Cardiac muscle cell (in vitro differentiated cells and primary cell): ENCODE measurements at regions not wholly inside any gene's neighbourhood (a gene's known extent, or its start where the extent isn't known, plus 50 kb on each side); places are given as distances from the start of the nearest gene placed in this dataset.

ENCODE experiments used
- DNase-seq, 2 donors: peaks; one replicate each; pipeline versions ENCODE4 v3.0.0 to v3.0.0-alpha.2; 2010 to 2017; ENCODE audit warnings: low read depth in 1 of 2, low spot score in 1 of 2
- H3K27ac ChIP-seq: fragments of 200-600 bp; sonication (generic); 2 replicates; pipeline ENCODE4 v1.5.1; 2016
- H3K27me3 ChIP-seq: fragments of 200-600 bp; sonication (generic); 2 replicates; pipeline ENCODE4 v1.6.0; 2016; ENCODE audit warnings: control low read depth
- H3K36me3 ChIP-seq: fragments of 200-600 bp; sonication (generic); 2 replicates; pipeline ENCODE4 v1.5.1; 2016; ENCODE audit warnings: control low read depth
- H3K4me1 ChIP-seq: fragments of 200-600 bp; sonication (generic); 2 replicates; pipeline ENCODE4 v1.8.1; 2017; ENCODE audit warnings: low read depth, mild to moderate bottlenecking, mixed run types
- H3K4me3 ChIP-seq: fragments of 200-600 bp; sonication (generic); 2 replicates; pipeline ENCODE4 v1.5.1; 2016; ENCODE audit warnings: mild to moderate bottlenecking
- H3K9me3 ChIP-seq: fragments of 200-600 bp; sonication (generic); 2 replicates; pipeline ENCODE4 v1.5.1; 2017; ENCODE audit warnings: low read depth, mild to moderate bottlenecking, control low read depth
- CTCF ChIP-seq: IDR thresholded peaks from 2 replicates; pipeline ENCODE4 v1.5.1; 2012; ENCODE audit warnings: low read depth, mild to moderate bottlenecking, low read length

GRCh38 chr2:16203691-16204090, 263.3 kb downstream of the MYCN start:
- H3K36me3 ChIP-seq = no peaks in the 10 kb centered on the region
- H3K27ac ChIP-seq = no peak overlapping the region
- no peak for DNase-seq
- TF ChIP-seq CTCF = no peak
- H3K4me3 ChIP-seq = no peak overlapping the region
- H3K4me1 ChIP-seq = no peaks in the 10 kb centered on the region
- H3K9me3 ChIP-seq = no peaks in the 10 kb centered on the region
- H3K27me3 ChIP-seq = no peaks in the 10 kb centered on the region

GRCh38 chr2:16203069-16203468, 262.7 kb downstream of the MYCN start:
- no peak for DNase-seq
- H3K27me3 ChIP-seq = no peaks in the 10 kb centered on the region
- no peaks in the 10 kb centered on the region for H3K9me3 ChIP-seq
- H3K27ac ChIP-seq = no peak overlapping the region
- no peak overlapping the region for H3K4me3 ChIP-seq
- H3K4me1 ChIP-seq = no peaks in the 10 kb centered on the region
- no peak for TF ChIP-seq CTCF
- no peaks in the 10 kb centered on the region for H3K36me3 ChIP-seq

GRCh38 chr2:16202266-16203020, 262.1 kb downstream of the MYCN start:
- Histone ChIP-seq H3K4me1 (no peaks in the 10 kb centered on the region), H3K9me3 (no peaks in the 10 kb centered on the region), H3K36me3 (no peaks in the 10 kb centered on the region), H3K27me3 (no peaks in the 10 kb centered on the region), H3K27ac (no peak overlapping the region), H3K4me3 (no peak overlapping the region)
- no peak for DNase-seq
- no peak for TF ChIP-seq CTCF

GRCh38 chr2:16201848-16202247, 261.5 kb downstream of the MYCN start:
- no peak for DNase-seq
- Histone ChIP-seq H3K36me3 (no peaks in the 10 kb centered on the region), H3K9me3 (no peaks in the 10 kb centered on the region), H3K4me1 (no peaks in the 10 kb centered on the region), H3K27me3 (no peaks in the 10 kb centered on the region), H3K4me3 (no peak overlapping the region), H3K27ac (no peak overlapping the region)
- no peak for TF ChIP-seq CTCF

GRCh38 chr2:16200554-16201193, 260.3 kb downstream of the MYCN start:
- no peaks in the 10 kb centered on the region for H3K9me3 ChIP-seq
- no peaks in the 10 kb centered on the region for H3K27me3 ChIP-seq
- H3K4me1 ChIP-seq = no peaks in the 10 kb centered on the region
- no peak for DNase-seq
- no peaks in the 10 kb centered on the region for H3K36me3 ChIP-seq
- TF ChIP-seq CTCF = no peak
- H3K4me3 ChIP-seq = no peak overlapping the region
- H3K27ac ChIP-seq = no peak overlapping the region
